Transverse colon (tissue), 4 donors: ENCODE measurements at regions not wholly inside any gene's neighbourhood (a gene's known extent, or its start where the extent isn't known, plus 50 kb on each side); places are given as distances from the start of the nearest gene placed in this dataset.

Source experiments
- DNase-seq: peaks from one replicate; pipeline ENCODE4 v3.0.0-alpha.2; 2019
- H3K27ac ChIP-seq, 4 donors: fragments of 200-600 bp; sonication (generic); 2 replicates each; pipeline ENCODE4 v1.5.1; 2016 to 2018; ENCODE audit warnings: inconsistent platforms in 4 of 4
- H3K27me3 ChIP-seq: fragments of 200-600 bp; sonication (generic); 2 replicates; pipeline ENCODE4 v1.5.1; 2017; ENCODE audit warnings: inconsistent platforms
- H3K36me3 ChIP-seq, 4 donors: fragments of 200-600 bp; sonication (generic); 2 replicates each; pipeline ENCODE4 v1.5.1; 2017 to 2019; ENCODE audit warnings: inconsistent platforms in 4 of 4
- H3K4me1 ChIP-seq, 4 donors: fragments of 200-600 bp; sonication (generic); 2 replicates each; pipeline ENCODE4 v1.5.1; 2017 to 2020; ENCODE audit warnings: inconsistent platforms in 4 of 4
- H3K4me3 ChIP-seq, 4 donors: fragments of 200-600 bp; sonication (generic); 1 replicate in 1 of 4; 2 replicates in 3 of 4; pipeline versions ENCODE4 v1.5.1 to v1.6.1; 2017 to 2019; ENCODE audit warnings: inconsistent platforms in 4 of 4
- H3K9me3 ChIP-seq, 2 donors: fragments of 200-600 bp; sonication (generic); 2 replicates each; pipeline ENCODE4 v1.5.1; 2017 to 2019; ENCODE audit warnings: inconsistent platforms in 2 of 2
- EP300 ChIP-seq: sonication (generic); formaldehyde crosslinking; IDR thresholded peaks from one replicate; pipeline ENCODE4 v1.6.1; 2017; ENCODE audit warnings: antibody characterized with exemption, low read depth
- POLR2A ChIP-seq: fragments of 450-650 bp; IDR thresholded peaks from one replicate; pipeline ENCODE4 v1.6.1; 2016; ENCODE audit warnings: antibody characterized with exemption, mild to moderate bottlenecking, moderate library complexity
- POLR2AphosphoS5 ChIP-seq, 3 donors: sonication (generic); formaldehyde crosslinking; IDR thresholded peaks; one replicate each; pipeline ENCODE4 v1.6.1; 2016; ENCODE audit warnings: antibody characterized with exemption in 3 of 3
- WGBS, 2 donors: methylation state at CpG; one replicate each; pipeline ENCODE4 v1.1.5; 2018; ENCODE audit warnings: low coverage in 1 of 2; 5-methylcytosine and 5-hydroxymethylcytosine counted together
- in situ Hi-C, 4 donors: fragments of 200-750 bp; cut with MboI; loops; one replicate each; pipeline versions ENCODE4 v1.15.0 to v1.15.1; 2017; ENCODE audit warnings: low sequenced_read_pairs in 3 of 4, low pct_ligation_motif_present in 1 of 4, low pct_unique_long_range_greater_than_20kb in 1 of 4
- intact Hi-C: fragments of 100-400 bp; cut with DNase I; formaldehyde crosslinking; loops from one replicate; pipeline ENCODE4 v1.15.1; 2023; ENCODE audit warnings: low total_unique reads
- TF ChIP-seq, protein P1 (sequence below), 5 experiments: fragments of 200-600 bp in 3 of 5; fragments of 450-650 bp in 2 of 5; sonication (generic) in 3 of 5; IDR thresholded peaks; 1 replicate in 2 of 5; 2 replicates in 3 of 5; pipeline ENCODE4 v1.5.1; 2016 to 2017; ENCODE audit warnings: antibody characterized with exemption in 5 of 5, inconsistent platforms in 3 of 5, mild to moderate bottlenecking in 2 of 5, moderate library complexity in 1 of 5

DNA sequence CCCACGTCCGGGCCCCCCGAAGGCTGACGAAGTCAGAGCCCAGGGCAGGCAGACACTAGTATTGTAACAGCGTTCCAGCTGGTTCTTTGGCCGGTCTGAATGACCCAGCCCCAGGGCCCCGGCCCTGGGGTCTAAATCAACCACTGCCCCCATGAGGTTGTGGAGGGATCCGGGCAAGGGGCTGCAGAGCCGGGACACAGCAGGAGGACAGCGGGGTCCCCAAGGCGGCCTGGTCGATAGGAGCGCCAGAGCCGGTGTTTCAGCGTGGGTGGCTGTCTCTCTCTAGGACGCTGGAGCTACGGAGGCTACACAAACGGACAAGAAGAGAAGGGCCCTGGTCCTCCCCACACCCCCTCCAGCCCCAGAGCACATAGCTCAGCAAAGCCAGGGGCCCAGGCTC, 101.8 kb downstream of the RBFOX3 start:
- intact Hi-C loops (no loop called here), in situ Hi-C loops (no loop called here)
- TF ChIP-seq POLR2AphosphoS5 (IDR thresholded peaks at IDR 0.05): no peak
- TF ChIP-seq EP300: no peak
- TF ChIP-seq, protein P1, sequence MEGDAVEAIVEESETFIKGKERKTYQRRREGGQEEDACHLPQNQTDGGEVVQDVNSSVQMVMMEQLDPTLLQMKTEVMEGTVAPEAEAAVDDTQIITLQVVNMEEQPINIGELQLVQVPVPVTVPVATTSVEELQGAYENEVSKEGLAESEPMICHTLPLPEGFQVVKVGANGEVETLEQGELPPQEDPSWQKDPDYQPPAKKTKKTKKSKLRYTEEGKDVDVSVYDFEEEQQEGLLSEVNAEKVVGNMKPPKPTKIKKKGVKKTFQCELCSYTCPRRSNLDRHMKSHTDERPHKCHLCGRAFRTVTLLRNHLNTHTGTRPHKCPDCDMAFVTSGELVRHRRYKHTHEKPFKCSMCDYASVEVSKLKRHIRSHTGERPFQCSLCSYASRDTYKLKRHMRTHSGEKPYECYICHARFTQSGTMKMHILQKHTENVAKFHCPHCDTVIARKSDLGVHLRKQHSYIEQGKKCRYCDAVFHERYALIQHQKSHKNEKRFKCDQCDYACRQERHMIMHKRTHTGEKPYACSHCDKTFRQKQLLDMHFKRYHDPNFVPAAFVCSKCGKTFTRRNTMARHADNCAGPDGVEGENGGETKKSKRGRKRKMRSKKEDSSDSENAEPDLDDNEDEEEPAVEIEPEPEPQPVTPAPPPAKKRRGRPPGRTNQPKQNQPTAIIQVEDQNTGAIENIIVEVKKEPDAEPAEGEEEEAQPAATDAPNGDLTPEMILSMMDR (IDR thresholded peaks at IDR 0.05): no peak
- no peak for TF ChIP-seq POLR2A
- WGBS, 2 donors: 73% methylated on average over 18 of the region's 18 CpGs; no CpG with 5 or more reads in 1 of the 2 donors
- Histone ChIP-seq H3K27ac (no peak overlapping the region), H3K4me3 (no peak overlapping the region), H3K27me3 (no peaks in the 10 kb centered on the region), H3K4me1 (no peaks in the 10 kb centered on the region), H3K9me3 (no peaks in the 10 kb centered on the region), H3K36me3 (no peaks in the 10 kb centered on the region)
- DNase-seq: no peak

DNA sequence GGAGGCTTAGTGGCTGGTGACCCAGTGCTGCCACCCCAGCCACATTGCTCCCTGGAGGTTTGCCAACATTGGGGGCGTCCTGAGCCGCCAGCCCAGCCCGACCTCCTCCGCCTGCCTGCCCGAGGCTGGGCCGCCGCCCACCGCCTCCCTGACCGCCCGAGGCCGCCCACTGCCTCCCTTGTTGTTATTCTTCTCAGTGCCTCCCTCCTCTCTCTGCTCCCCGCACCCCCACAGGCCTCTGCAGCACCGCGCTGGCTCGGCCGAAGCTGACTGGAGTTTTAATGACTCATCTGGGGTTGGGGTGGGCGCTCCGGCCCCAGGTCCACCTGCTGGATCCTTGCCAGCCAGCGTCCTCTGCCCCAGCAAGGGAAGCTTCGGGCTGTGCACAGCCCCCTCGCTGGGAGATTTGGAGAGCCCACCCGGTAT, 102.5 kb downstream of the RBFOX3 start:
- intact Hi-C loops (no loop called here), in situ Hi-C loops (no loop called here)
- Histone ChIP-seq H3K9me3 (no peaks in the 10 kb centered on the region), H3K27me3 (no peaks in the 10 kb centered on the region), H3K4me1 (no peaks in the 10 kb centered on the region), H3K27ac (no peak overlapping the region), H3K4me3 (no peak overlapping the region), H3K36me3 (no peaks in the 10 kb centered on the region)
- TF ChIP-seq POLR2A: no peak
- TF ChIP-seq, protein P1 (IDR thresholded peaks at IDR 0.05): no peak
- no peak for TF ChIP-seq EP300
- TF ChIP-seq POLR2AphosphoS5 (IDR thresholded peaks at IDR 0.05): no peak
- 63% methylated on average over 22 of the region's 22 CpGs; no CpG with 5 or more reads in 1 of the 2 donors for WGBS, 2 donors
- no peak for DNase-seq

DNA sequence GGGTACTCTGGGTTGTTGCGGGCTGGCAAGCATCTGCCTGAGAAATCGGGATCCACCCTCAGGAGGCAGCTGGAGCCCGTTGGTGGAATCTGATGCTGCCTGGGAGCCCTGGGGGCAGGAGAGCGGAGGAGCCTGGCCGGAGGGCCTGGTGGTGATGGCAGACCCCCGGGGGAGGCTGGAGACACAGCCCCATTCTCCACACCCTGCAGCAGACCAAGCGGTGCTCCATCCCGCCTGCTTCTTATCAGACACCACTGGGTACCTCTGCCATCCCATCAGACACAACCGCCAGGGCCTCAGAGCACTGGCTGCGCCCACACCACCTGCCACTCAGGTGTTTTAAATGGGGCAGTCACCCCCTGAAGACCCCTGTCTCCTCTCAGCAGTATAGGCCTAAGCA, 103.9 kb downstream of the RBFOX3 start:
- DNase-seq: no peak
- intact Hi-C loops: no loop called here
- in situ Hi-C loops: no loop called here
- TF ChIP-seq POLR2A (no peak), EP300 (no peak)
- TF ChIP-seq, protein P1 (IDR thresholded peaks at IDR 0.05): no peak
- H3K4me3 ChIP-seq: no peak overlapping the region
- WGBS, 2 donors: 81% methylated on average over 10 of the region's 10 CpGs; no CpG with 5 or more reads in 1 of the 2 donors
- no peaks in the 10 kb centered on the region for H3K4me1 ChIP-seq
- H3K9me3 ChIP-seq: no peaks in the 10 kb centered on the region
- no peaks in the 10 kb centered on the region for H3K36me3 ChIP-seq
- no peaks in the 10 kb centered on the region for H3K27me3 ChIP-seq
- no peak overlapping the region for H3K27ac ChIP-seq

DNA sequence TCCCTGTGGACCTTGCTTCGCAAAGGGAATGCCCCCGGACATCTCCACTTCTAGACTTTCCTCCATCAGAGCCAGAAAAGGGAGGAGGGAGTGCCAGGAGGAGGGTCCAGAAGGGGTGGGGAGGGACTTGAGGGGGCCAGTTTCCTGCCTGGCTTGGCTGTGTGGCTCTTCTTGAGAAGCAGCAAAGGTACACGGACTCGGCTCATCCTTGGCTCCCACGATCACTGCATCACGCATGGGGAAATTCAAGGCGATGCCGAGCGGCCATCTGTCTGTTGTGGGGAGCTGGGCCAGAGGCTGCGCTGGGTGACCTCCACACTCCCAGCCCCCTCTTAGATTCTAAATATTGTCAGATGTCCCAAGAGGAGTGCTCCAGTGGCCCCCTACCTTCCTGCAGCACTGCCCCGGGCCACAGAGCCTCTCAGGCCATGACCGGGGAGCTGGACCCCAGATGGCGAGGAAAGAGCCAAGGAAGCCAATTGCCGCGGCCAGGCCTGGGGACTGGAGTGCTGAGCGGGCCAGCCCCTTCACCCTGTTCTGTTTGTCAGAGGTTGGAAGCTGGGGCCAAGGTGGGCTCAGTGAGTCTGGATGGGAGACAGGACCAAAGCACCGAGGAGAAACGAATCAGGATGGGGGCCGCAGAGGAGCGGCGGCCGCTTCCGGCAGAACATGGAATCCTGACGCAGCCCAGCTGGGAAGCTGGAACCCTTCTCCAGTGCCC, 104.5 kb downstream of the RBFOX3 start:
- H3K9me3 ChIP-seq: no peaks in the 10 kb centered on the region
- no peak for DNase-seq
- peaks cover 6% of the 10 kb centered on the region for H3K27me3 ChIP-seq
- in situ Hi-C loops (no loop called here), intact Hi-C loops (no loop called here)
- no peak overlapping the region for H3K27ac ChIP-seq
- no peak for TF ChIP-seq POLR2A
- no peak for TF ChIP-seq POLR2AphosphoS5 (IDR thresholded peaks at IDR 0.05)
- no peak overlapping the region for H3K4me3 ChIP-seq
- 83 to 92% methylated on average over 1 to 24 of the region's 24 CpGs for WGBS, 2 donors
- H3K36me3 ChIP-seq: no peaks in the 10 kb centered on the region
- no peaks in the 10 kb centered on the region for H3K4me1 ChIP-seq

DNA sequence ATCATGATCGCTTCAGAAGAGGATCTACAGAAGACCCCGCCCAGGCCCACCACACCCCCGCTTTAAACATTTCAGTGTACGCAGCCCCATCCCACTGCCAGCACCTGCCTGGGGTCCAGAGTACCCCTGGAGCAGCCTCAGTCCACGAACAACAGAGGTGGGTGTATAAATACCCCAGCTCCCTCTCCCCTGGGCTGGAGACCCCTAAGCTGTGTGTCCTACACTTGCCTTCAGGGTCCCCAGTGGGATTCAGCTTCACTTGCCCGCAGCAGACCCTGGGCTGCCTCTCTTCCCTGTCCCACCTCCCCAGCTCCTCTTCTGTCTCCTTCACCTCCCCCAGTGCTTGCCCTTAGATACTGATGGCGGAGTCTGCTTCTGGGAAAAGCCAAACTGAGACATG, 105.7 kb downstream of the RBFOX3 start:
- H3K4me1 ChIP-seq: no peaks in the 10 kb centered on the region
- in situ Hi-C loops: no loop called here
- TF ChIP-seq POLR2A (no peak), EP300 (no peak), POLR2AphosphoS5 (IDR thresholded peaks at IDR 0.05) (no peak)
- TF ChIP-seq, protein P1 (IDR thresholded peaks at IDR 0.05): no peak
- peaks cover 15% of the 10 kb centered on the region for H3K27me3 ChIP-seq
- H3K4me3 ChIP-seq: no peak overlapping the region
- intact Hi-C loops: no loop called here
- H3K9me3 ChIP-seq: no peaks in the 10 kb centered on the region
- no peaks in the 10 kb centered on the region for H3K36me3 ChIP-seq
- 84 to 100% methylated on average over 2 to 7 of the region's 7 CpGs for WGBS, 2 donors
- H3K27ac ChIP-seq: no peak overlapping the region
- DNase-seq: no peak
